KMS-11 (cell line): ENCODE measurements at regions not wholly inside any gene's neighbourhood (a gene's known extent, or its start where the extent isn't known, plus 50 kb on each side); places are given as distances from the start of the nearest gene placed in this dataset.

Experiments
- H2AFZ ChIP-seq: fragments of 200-600 bp; sonication (generic); 2 replicates; pipeline ENCODE4 v1.6.1; 2016; ENCODE audit warnings: antibody characterized with exemption, mixed run types, low read depth
- H3K27ac ChIP-seq: fragments of 200-600 bp; sonication (generic); 2 replicates; pipeline ENCODE4 v1.6.1; 2016; ENCODE audit warnings: mild to moderate bottlenecking, mixed run types
- H3K27me3 ChIP-seq: fragments of 200-600 bp; sonication (generic); 2 replicates; pipeline ENCODE4 v1.6.1; 2017; ENCODE audit warnings: mild to moderate bottlenecking, low read depth, mixed run types, moderate library complexity; ENCODE audit not compliant: insufficient read depth
- H3K36me3 ChIP-seq: fragments of 200-600 bp; sonication (generic); 2 replicates; pipeline ENCODE4 v1.6.1; 2017; ENCODE audit warnings: mild to moderate bottlenecking, mixed run types; ENCODE audit not compliant: insufficient read depth
- H3K4me1 ChIP-seq: fragments of 200-600 bp; sonication (generic); 2 replicates; pipeline ENCODE4 v1.6.1; 2016; ENCODE audit warnings: mild to moderate bottlenecking, low read depth, mixed run types; ENCODE audit not compliant: poor library complexity, severe bottlenecking
- H3K4me2 ChIP-seq: fragments of 200-600 bp; sonication (generic); 2 replicates; pipeline ENCODE4 v1.7.0; 2016; ENCODE audit warnings: mild to moderate bottlenecking, mixed run types
- H3K4me3 ChIP-seq: fragments of 200-600 bp; sonication (generic); IDR thresholded peaks from 2 replicates; pipeline ENCODE4 v1.6.1; 2017; ENCODE audit warnings: low read depth, low read length, mixed read lengths; ENCODE audit not compliant: insufficient read depth
- H3K79me2 ChIP-seq: fragments of 200-600 bp; sonication (generic); 2 replicates; pipeline ENCODE4 v1.6.1; 2016; ENCODE audit warnings: low read depth, mixed run types; ENCODE audit not compliant: insufficient read depth
- H3K9ac ChIP-seq: fragments of 200-600 bp; sonication (generic); 2 replicates; pipeline ENCODE4 v1.6.1; 2016; ENCODE audit warnings: mild to moderate bottlenecking, mixed run types
- H4K20me1 ChIP-seq: fragments of 200-600 bp; sonication (generic); 2 replicates; pipeline ENCODE4 v1.6.1; 2016; ENCODE audit warnings: mild to moderate bottlenecking, mixed run types; ENCODE audit not compliant: insufficient read depth
- CTCF ChIP-seq: fragments of 200-600 bp; sonication (generic); conservative IDR thresholded peaks from 2 replicates; pipeline ENCODE4 v1.6.1; 2017; ENCODE audit warnings: low read depth, mild to moderate bottlenecking, antibody characterized with exemption, low read length, moderate library complexity, mixed read lengths

GRCh38 chr13:65912516-65912915, 1317.6 kb downstream of the PCDH9 start:
- Histone ChIP-seq H3K36me3 (no peaks in the 10 kb centered on the region), H3K79me2 (no peaks in the 10 kb centered on the region), H3K27me3 (no peaks in the 10 kb centered on the region), H3K4me1 (no peaks in the 10 kb centered on the region), H3K4me2 (no peak overlapping the region), H4K20me1 (no peaks in the 10 kb centered on the region), H3K9ac (no peak overlapping the region), H3K27ac (no peak overlapping the region), H3K4me3 (no peak overlapping the region), H2AFZ (no peak overlapping the region)
- TF ChIP-seq CTCF: no peak

GRCh38 chr13:65911546-65912193, 1318.5 kb downstream of the PCDH9 start:
- H2AFZ ChIP-seq: no peak overlapping the region
- no peaks in the 10 kb centered on the region for H3K36me3 ChIP-seq
- TF ChIP-seq CTCF: no peak
- no peak overlapping the region for H3K4me3 ChIP-seq
- no peak overlapping the region for H3K9ac ChIP-seq
- no peaks in the 10 kb centered on the region for H3K79me2 ChIP-seq
- H3K27ac ChIP-seq: no peak overlapping the region
- H3K4me1 ChIP-seq: no peaks in the 10 kb centered on the region
- no peaks in the 10 kb centered on the region for H4K20me1 ChIP-seq
- no peak overlapping the region for H3K4me2 ChIP-seq
- no peaks in the 10 kb centered on the region for H3K27me3 ChIP-seq

- Histone ChIP-seq H3K4me3 (no peak overlapping the region), H3K36me3 (no peaks in the 10 kb centered on the region), H3K79me2 (no peaks in the 10 kb centered on the region), H4K20me1 (no peaks in the 10 kb centered on the region), H3K27me3 (no peaks in the 10 kb centered on the region), H3K27ac (no peak overlapping the region), H3K9ac (no peak overlapping the region), H3K4me2 (no peak overlapping the region), H3K4me1 (no peaks in the 10 kb centered on the region), H2AFZ (no peak overlapping the region)
- no peak for TF ChIP-seq CTCF
These were observed 1320.6 kb downstream of the PCDH9 start for GRCh38 chr13:65909501-65909900.

GRCh38 chr13:65907666-65908525, 1322.2 kb downstream of the PCDH9 start:
- H3K9ac ChIP-seq: no peak overlapping the region
- no peaks in the 10 kb centered on the region for H4K20me1 ChIP-seq
- H3K4me2 ChIP-seq: no peak overlapping the region
- no peak overlapping the region for H3K4me3 ChIP-seq
- no peak overlapping the region for H2AFZ ChIP-seq
- no peaks in the 10 kb centered on the region for H3K36me3 ChIP-seq
- no peaks in the 10 kb centered on the region for H3K4me1 ChIP-seq
- no peak overlapping the region for H3K27ac ChIP-seq
- no peak for TF ChIP-seq CTCF
- H3K27me3 ChIP-seq: no peaks in the 10 kb centered on the region
- H3K79me2 ChIP-seq: no peaks in the 10 kb centered on the region
